ENCODE measurements at regions not wholly inside any gene's neighbourhood (a gene's known extent, or its start where the extent isn't known, plus 50 kb on each side); places are given as distances from the start of the nearest gene placed in this dataset.

- no peak for DNase-seq
Measured at GRCh38 chr12:28645891-28646290, 455.6 kb downstream of the CCDC91 start.

More at GRCh38 chr12:28645891-28646290, 455.6 kb downstream of the CCDC91 start:
- no peak overlapping the region for H3K27ac ChIP-seq (ENCODE audit: insufficient read length, low read depth, low read length)
- H3K9me3 ChIP-seq (ENCODE audit: control insufficient read depth, low read depth, low read length), result no peaks in the 10 kb centered on the region
- no peak overlapping the region for H3K18ac ChIP-seq (ENCODE audit: insufficient read length, low read depth, low read length)
- peaks cover 3% of the 10 kb centered on the region; the same call in 1 of the 2 replicates for H3K4me1 ChIP-seq (ENCODE audit: insufficient read depth, low read length)
- no peaks in the 10 kb centered on the region for H3K79me2 ChIP-seq (ENCODE audit: insufficient read depth, low read length)
- no peak overlapping the region for H2BK20ac ChIP-seq (ENCODE audit: low read depth, low read length, poor library complexity, severe bottlenecking)
- H3K4me3 Mint-ChIP-seq, result no peak overlapping the region
- no peaks in the 10 kb centered on the region; the same call in 1 of the 2 replicates for H3K27me3 Mint-ChIP-seq (ENCODE audit: low read depth)
- H3K14ac ChIP-seq (ENCODE audit: insufficient read depth, low read length), result no peak overlapping the region; the same call in 1 of the 2 replicates
- no peak overlapping the region for H3K23ac ChIP-seq (ENCODE audit: insufficient read length, low read depth, low read length)
- no peak overlapping the region for H2BK120ac ChIP-seq (ENCODE audit: low read depth, low read length, poor library complexity, severe bottlenecking)
- no peak overlapping the region for H2AK5ac ChIP-seq (ENCODE audit: insufficient read length, low read length)
- no peaks in the 10 kb centered on the region for H3K79me1 ChIP-seq (ENCODE audit: insufficient read depth, low read depth, low read length, poor library complexity, severe bottlenecking)
- no peak overlapping the region for H2BK12ac ChIP-seq (ENCODE audit: insufficient read length, low read depth, low read length)
- H4K5ac ChIP-seq (ENCODE audit: insufficient read length, low read depth, low read length), result no peak overlapping the region
- no peak overlapping the region for H2BK5ac ChIP-seq (ENCODE audit: insufficient read length, low read length)
- no peaks in the 10 kb centered on the region for H3K23me2 ChIP-seq (ENCODE audit: insufficient read length, low read depth, low read length, poor library complexity, severe bottlenecking)
- H2BK15ac ChIP-seq (ENCODE audit: low read depth, low read length), result no peak overlapping the region
- no peaks in the 10 kb centered on the region for H3K27me3 ChIP-seq (ENCODE audit: insufficient read depth, low read length)
- WGBS (ENCODE audit: extremely low coverage, insufficient read length, low lambda C conversion rate), result no CpG with 5 or more reads among the region's 13 CpGs
- no peaks in the 10 kb centered on the region for H4K20me1 ChIP-seq (ENCODE audit: control insufficient read depth, insufficient read depth, insufficient read length)
- H3K27ac Mint-ChIP-seq, result no peak overlapping the region
- no peak overlapping the region for H3K4ac ChIP-seq (ENCODE audit: low read depth, low read length)
- H4K91ac ChIP-seq (ENCODE audit: insufficient read length, low read depth, low read length), result no peak overlapping the region
- peaks cover 0 to 1% (median 0%) of the 10 kb centered on the region in 3 experiments; a peak in 2 of 7 replicates for H3K36me3 Mint-ChIP-seq (ENCODE audit: insufficient read depth in 1 of 3, low read depth in 3 of 3)
- H3K4me2 ChIP-seq (ENCODE audit: insufficient read depth, insufficient read length, low read length), result no peak overlapping the region
- H3K9ac ChIP-seq (ENCODE audit: extremely low read depth, insufficient read length, low read length), result no peak overlapping the region
- TF ChIP-seq, protein P1, sequence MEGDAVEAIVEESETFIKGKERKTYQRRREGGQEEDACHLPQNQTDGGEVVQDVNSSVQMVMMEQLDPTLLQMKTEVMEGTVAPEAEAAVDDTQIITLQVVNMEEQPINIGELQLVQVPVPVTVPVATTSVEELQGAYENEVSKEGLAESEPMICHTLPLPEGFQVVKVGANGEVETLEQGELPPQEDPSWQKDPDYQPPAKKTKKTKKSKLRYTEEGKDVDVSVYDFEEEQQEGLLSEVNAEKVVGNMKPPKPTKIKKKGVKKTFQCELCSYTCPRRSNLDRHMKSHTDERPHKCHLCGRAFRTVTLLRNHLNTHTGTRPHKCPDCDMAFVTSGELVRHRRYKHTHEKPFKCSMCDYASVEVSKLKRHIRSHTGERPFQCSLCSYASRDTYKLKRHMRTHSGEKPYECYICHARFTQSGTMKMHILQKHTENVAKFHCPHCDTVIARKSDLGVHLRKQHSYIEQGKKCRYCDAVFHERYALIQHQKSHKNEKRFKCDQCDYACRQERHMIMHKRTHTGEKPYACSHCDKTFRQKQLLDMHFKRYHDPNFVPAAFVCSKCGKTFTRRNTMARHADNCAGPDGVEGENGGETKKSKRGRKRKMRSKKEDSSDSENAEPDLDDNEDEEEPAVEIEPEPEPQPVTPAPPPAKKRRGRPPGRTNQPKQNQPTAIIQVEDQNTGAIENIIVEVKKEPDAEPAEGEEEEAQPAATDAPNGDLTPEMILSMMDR (conservative IDR thresholded peaks at IDR 0.05), result no peak
- H4K8ac ChIP-seq (replicated peaks; ENCODE audit: insufficient read length, low read depth, low read length), result no peak overlapping the region
- no peak overlapping the region for H3K56ac ChIP-seq (ENCODE audit: insufficient read length, low read depth, low read length)
- no peak overlapping the region for H3T11ph ChIP-seq (ENCODE audit: low read length)
- H3K4me1 Mint-ChIP-seq, result peaks cover 9 to 15% of the 10 kb centered on the region in 2 experiments
- H2AFZ ChIP-seq (ENCODE audit: low read length), result no peak overlapping the region
- no peaks in the 10 kb centered on the region for H3K9me3 Mint-ChIP-seq

All from H9 (cell line).